ENCODE measurements at regions not wholly inside any gene's neighbourhood (a gene's known extent, or its start where the extent isn't known, plus 50 kb on each side); places are given as distances from the start of the nearest gene placed in this dataset.
A peak's percentile ranks its signal among the peaks of the same experiment; 100 is the strongest.

DNA sequence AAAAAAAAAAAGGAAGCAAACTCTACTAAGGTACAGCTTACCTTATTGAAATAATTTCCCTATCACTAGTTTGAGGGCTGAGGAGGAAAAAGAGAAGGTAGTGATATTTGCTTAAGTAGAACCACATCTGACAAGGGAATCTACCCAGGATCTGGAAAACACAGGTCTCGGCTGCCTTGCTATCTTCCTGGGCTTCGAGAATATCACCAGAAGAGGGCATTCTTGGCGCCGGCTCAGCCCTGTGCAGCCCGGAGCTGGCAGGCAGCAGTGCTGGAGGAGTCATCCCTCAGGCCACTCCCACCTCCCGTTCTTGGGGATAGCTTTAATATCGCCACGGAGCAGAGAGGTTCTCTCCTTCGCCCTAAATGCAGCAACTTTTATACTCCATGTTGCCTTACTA, 1181.2 kb downstream of the VRK1 start:
- TF ChIP-seq, protein P1, sequence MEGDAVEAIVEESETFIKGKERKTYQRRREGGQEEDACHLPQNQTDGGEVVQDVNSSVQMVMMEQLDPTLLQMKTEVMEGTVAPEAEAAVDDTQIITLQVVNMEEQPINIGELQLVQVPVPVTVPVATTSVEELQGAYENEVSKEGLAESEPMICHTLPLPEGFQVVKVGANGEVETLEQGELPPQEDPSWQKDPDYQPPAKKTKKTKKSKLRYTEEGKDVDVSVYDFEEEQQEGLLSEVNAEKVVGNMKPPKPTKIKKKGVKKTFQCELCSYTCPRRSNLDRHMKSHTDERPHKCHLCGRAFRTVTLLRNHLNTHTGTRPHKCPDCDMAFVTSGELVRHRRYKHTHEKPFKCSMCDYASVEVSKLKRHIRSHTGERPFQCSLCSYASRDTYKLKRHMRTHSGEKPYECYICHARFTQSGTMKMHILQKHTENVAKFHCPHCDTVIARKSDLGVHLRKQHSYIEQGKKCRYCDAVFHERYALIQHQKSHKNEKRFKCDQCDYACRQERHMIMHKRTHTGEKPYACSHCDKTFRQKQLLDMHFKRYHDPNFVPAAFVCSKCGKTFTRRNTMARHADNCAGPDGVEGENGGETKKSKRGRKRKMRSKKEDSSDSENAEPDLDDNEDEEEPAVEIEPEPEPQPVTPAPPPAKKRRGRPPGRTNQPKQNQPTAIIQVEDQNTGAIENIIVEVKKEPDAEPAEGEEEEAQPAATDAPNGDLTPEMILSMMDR (IDR thresholded peaks at IDR 0.05) = peak in 2 of 5 experiments; percentile 16 to 17
- no peak for TF ChIP-seq EP300 (IDR thresholded peaks at IDR 0.05)
- peak overlapping the region in 3 of 4 donors; percentile 60 to 73 (median 70) for H3K27ac ChIP-seq

DNA sequence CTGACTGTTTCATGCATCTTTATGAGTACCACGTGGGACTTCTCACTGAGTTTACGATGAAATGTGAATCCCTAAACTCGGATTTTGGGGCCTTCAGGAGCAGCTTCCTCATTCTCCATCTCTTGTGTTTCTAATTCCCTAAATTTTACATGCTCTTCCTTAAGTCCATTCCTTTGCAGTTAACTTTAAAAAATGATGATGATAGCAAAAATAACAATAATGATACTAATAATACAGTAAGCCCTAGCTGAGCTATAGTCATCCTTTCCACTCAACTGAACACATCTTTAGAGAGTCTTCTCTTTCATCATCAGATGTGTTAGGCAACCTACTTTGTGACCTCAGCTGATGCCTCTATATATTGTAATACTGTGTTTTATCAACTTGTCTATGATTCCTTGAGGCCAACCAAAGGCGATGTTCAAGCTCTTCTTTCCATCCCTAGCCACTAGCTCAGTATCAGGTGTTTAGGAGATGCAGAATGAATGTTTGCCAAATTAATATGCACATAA, 1196.4 kb downstream of the VRK1 start:
- no peak overlapping the region for H3K4me3 ChIP-seq
- 58 to 63% methylated on average over 4 of the region's 4 CpGs for WGBS, 2 donors
- peak overlapping the region in 1 of 4 donors; percentile 38 for H3K27ac ChIP-seq
- DNase-seq (ENCODE audit: low spot score in 2 of 2) = no peak
- H3K9me3 ChIP-seq = no peaks in the 10 kb centered on the region
- no peaks in the 10 kb centered on the region for H3K27me3 ChIP-seq
- TF ChIP-seq EP300 (IDR thresholded peaks at IDR 0.05) (no peak), POLR2A (IDR thresholded peaks at IDR 0.05) (no peak)
- TF ChIP-seq, protein P1 (IDR thresholded peaks at IDR 0.05) = no peak
- H3K36me3 ChIP-seq = no peaks in the 10 kb centered on the region
- no peaks in the 10 kb centered on the region for H3K4me1 ChIP-seq

More for the DNA sequence above, 1181.2 kb downstream of the VRK1 start:
- Histone ChIP-seq H3K9me3 (no peaks in the 10 kb centered on the region), H3K36me3 (no peaks in the 10 kb centered on the region), H3K27me3 (no peaks in the 10 kb centered on the region), H3K4me1 (peaks cover 0 to 32% (median 16%) of the 10 kb centered on the region in 4 donors), H3K4me3 (peak overlapping the region; percentile 25 to 47 (median 36))
- 1 to 3% methylated on average over 9 of the region's 9 CpGs for WGBS, 2 donors
- DNase-seq (ENCODE audit: low spot score in 2 of 2) = peak; percentile 46 to 54

DNA sequence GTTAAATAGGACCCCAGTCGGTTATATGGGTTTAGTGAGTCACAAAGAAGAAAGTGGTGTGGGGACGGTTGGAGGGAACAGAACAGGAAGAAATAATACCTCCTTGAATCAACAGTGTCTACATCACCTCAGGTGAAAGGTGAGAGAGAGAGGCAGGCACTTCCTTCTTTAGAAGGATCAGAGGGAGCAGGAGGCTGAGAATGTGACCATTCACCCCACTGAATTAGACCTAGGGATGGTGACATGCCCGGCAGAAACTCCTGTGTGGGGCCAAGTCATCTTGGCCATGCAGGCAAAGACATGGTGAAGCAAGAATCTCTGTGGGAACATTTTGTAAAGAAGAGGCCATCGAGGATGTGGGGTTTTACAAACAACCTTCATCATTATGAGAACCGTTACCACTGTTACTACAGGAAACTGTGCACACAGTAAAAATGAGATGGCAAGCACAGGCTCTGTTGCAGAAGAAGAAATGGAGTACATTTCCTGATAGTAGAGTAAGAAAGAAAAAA, 1196.9 kb downstream of the VRK1 start:
- WGBS, 2 donors = 77 to 80% methylated on average over 5 of the region's 5 CpGs
- Histone ChIP-seq H3K27ac (peak overlapping the region in 1 of 4 donors; percentile 38), H3K9me3 (no peaks in the 10 kb centered on the region), H3K27me3 (no peaks in the 10 kb centered on the region), H3K4me1 (no peaks in the 10 kb centered on the region), H3K4me3 (no peak overlapping the region), H3K36me3 (no peaks in the 10 kb centered on the region)
- DNase-seq (ENCODE audit: low spot score in 2 of 2) = no peak
- TF ChIP-seq EP300 (IDR thresholded peaks at IDR 0.05) (no peak), POLR2A (IDR thresholded peaks at IDR 0.05) (no peak)
- TF ChIP-seq, protein P1 (IDR thresholded peaks at IDR 0.05) = no peak

DNA sequence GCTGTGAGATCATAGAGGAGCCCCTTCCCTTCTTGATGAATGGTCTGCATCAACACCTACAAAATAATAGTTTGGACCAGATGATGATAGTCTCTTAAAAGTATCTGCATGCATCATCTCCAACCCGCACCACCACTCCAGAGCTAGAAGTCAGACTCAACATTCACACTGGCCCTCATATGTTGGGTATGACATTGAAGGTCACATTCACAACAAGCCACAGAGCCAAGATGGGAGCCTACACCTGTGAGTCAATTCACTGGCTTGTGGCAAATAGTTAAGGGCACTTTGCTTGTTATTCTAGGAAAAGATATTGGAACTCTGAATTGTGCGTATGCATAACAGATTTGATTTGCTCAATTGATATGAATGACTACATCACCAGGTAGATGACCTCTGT, 1197.9 kb downstream of the VRK1 start:
- Histone ChIP-seq H3K27ac (peak overlapping the region in 1 of 4 donors; percentile 19), H3K36me3 (no peaks in the 10 kb centered on the region), H3K4me1 (no peaks in the 10 kb centered on the region), H3K9me3 (no peaks in the 10 kb centered on the region), H3K27me3 (no peaks in the 10 kb centered on the region), H3K4me3 (no peak overlapping the region)
- 97 to 98% methylated on average over 2 of the region's 2 CpGs for WGBS, 2 donors
- TF ChIP-seq, protein P1 (IDR thresholded peaks at IDR 0.05) = no peak
- TF ChIP-seq POLR2A (IDR thresholded peaks at IDR 0.05) = no peak
- TF ChIP-seq EP300 (IDR thresholded peaks at IDR 0.05) = no peak
- no peak for DNase-seq (ENCODE audit: low spot score in 2 of 2)

DNA sequence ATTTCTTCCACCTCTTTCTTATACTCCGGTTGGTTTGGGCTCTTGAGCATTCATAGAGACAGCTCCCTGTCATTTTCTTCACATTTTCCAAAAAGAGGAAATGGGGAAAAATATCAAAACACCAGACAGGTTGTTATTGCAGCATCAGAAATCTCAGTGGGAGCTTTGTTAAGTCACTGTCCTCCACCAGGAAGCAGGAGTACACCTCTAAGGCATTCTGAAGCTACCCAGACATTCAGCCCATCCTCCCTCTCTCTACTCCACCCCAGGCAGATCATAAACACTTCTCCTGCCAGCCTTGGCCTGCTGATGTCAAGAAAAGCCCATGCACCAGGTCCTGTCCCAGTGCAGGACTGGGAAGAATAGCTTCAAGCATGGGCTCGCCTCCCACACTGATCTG, 1198.3 kb downstream of the VRK1 start:
- H3K27ac ChIP-seq = no peak overlapping the region
- no peaks in the 10 kb centered on the region for H3K4me1 ChIP-seq
- H3K9me3 ChIP-seq = no peaks in the 10 kb centered on the region
- no peaks in the 10 kb centered on the region for H3K36me3 ChIP-seq
- DNase-seq (ENCODE audit: low spot score in 2 of 2) = no peak
- H3K27me3 ChIP-seq = no peaks in the 10 kb centered on the region
- 77 to 86% methylated on average over 2 of the region's 2 CpGs for WGBS, 2 donors
- no peak overlapping the region for H3K4me3 ChIP-seq
- TF ChIP-seq, protein P1 (IDR thresholded peaks at IDR 0.05) = no peak
- TF ChIP-seq EP300 (IDR thresholded peaks at IDR 0.05) (no peak), POLR2A (IDR thresholded peaks at IDR 0.05) (no peak)
